ENCODE measurements at regions not wholly inside any gene's neighbourhood (a gene's known extent, or its start where the extent isn't known, plus 50 kb on each side); places are given as distances from the start of the nearest gene placed in this dataset.

GRCh38 chr2:831622-832021 lies 119.0 kb upstream of the SNTG2 start:
- DNase-seq (ENCODE audit: low read depth in 1 of 2, low spot score in 1 of 2): no peak

GRCh38 chr2:831225-831536 lies 119.5 kb upstream of the SNTG2 start:
- DNase-seq (ENCODE audit: low read depth in 1 of 2, low spot score in 1 of 2): no peak

- no peak for DNase-seq (ENCODE audit: low read depth in 1 of 2, low spot score in 1 of 2)
These were observed 120.0 kb upstream of the SNTG2 start for GRCh38 chr2:830419-831224.

- no peak for DNase-seq (ENCODE audit: low read depth in 1 of 2, low spot score in 1 of 2)
These were observed 121.6 kb upstream of the SNTG2 start for GRCh38 chr2:829047-829446.

- no peak for DNase-seq (ENCODE audit: low read depth in 1 of 2, low spot score in 1 of 2)
These were observed 125.7 kb upstream of the SNTG2 start for GRCh38 chr2:824954-825353.

- DNase-seq (ENCODE audit: low read depth in 1 of 2, low spot score in 1 of 2): no peak
These were observed 126.1 kb upstream of the SNTG2 start for GRCh38 chr2:824524-824923.

GRCh38 chr2:821546-821945 lies 129.1 kb upstream of the SNTG2 start:
- no peak for DNase-seq (ENCODE audit: low read depth in 1 of 2, low spot score in 1 of 2)

- no peak for DNase-seq (ENCODE audit: low read depth in 1 of 2, low spot score in 1 of 2)
These were observed 131.0 kb upstream of the SNTG2 start for GRCh38 chr2:819601-820000.

- DNase-seq (ENCODE audit: low read depth in 1 of 2, low spot score in 1 of 2): no peak
These were observed 131.5 kb upstream of the SNTG2 start for GRCh38 chr2:819121-819520.

GRCh38 chr2:817336-818015 lies 133.2 kb upstream of the SNTG2 start:
- DNase-seq (ENCODE audit: low read depth in 1 of 2, low spot score in 1 of 2): no peak

GRCh38 chr2:816278-816677 lies 134.4 kb upstream of the SNTG2 start:
- DNase-seq (ENCODE audit: low read depth in 1 of 2, low spot score in 1 of 2): no peak

GRCh38 chr2:810397-810796 lies 133.2 kb upstream of the TMEM18 start:
- DNase-seq (ENCODE audit: low read depth in 1 of 2, low spot score in 1 of 2): no peak

GRCh38 chr2:807300-807699 lies 130.1 kb upstream of the TMEM18 start:
- DNase-seq (ENCODE audit: low read depth in 1 of 2, low spot score in 1 of 2): no peak

- DNase-seq (ENCODE audit: low read depth in 1 of 2, low spot score in 1 of 2): no peak
These were observed 128.5 kb upstream of the TMEM18 start for GRCh38 chr2:805664-806063.

GRCh38 chr2:797993-798392 lies 120.8 kb upstream of the TMEM18 start:
- DNase-seq (ENCODE audit: low read depth in 1 of 2, low spot score in 1 of 2): no peak

GRCh38 chr2:797556-797955 lies 120.3 kb upstream of the TMEM18 start:
- no peak for DNase-seq (ENCODE audit: low read depth in 1 of 2, low spot score in 1 of 2)

- DNase-seq (ENCODE audit: low read depth in 1 of 2, low spot score in 1 of 2): no peak
These were observed 119.2 kb upstream of the TMEM18 start for GRCh38 chr2:796141-796985.

- DNase-seq (ENCODE audit: low read depth in 1 of 2, low spot score in 1 of 2): no peak
These were observed 118.4 kb upstream of the TMEM18 start for GRCh38 chr2:795531-796041.

GRCh38 chr2:794554-795241 lies 117.5 kb upstream of the TMEM18 start:
- no peak for DNase-seq (ENCODE audit: low read depth in 1 of 2, low spot score in 1 of 2)

GRCh38 chr2:793236-793635 lies 116.0 kb upstream of the TMEM18 start:
- DNase-seq (ENCODE audit: low read depth in 1 of 2, low spot score in 1 of 2): no peak

GRCh38 chr2:792687-793086 lies 115.5 kb upstream of the TMEM18 start:
- no peak for DNase-seq (ENCODE audit: low read depth in 1 of 2, low spot score in 1 of 2)

All from activated CD4-positive, alpha-beta T cell treated with anti-CD3 and anti-CD28 coated beads, Interleukin-2, amount 50 U/mL, for 24 hours (primary cell).